Endothelial cell of umbilical vein (primary cell): ENCODE measurements at regions not wholly inside any gene's neighbourhood (a gene's known extent, or its start where the extent isn't known, plus 50 kb on each side); places are given as distances from the start of the nearest gene placed in this dataset.

ENCODE experiments used
- BruUV-seq: library from RNA; stranded (reverse); fragments of 400-500 nt; replicated peaks from 2 replicates; lab custom pipeline; 2021; lab: Mats Ljungman, UMichigan
- CTCF ChIA-PET: fragments of 300-600, 350-600 bp; sonication (Branson Sonifier 250); formaldehyde crosslinking; loops from one replicate; lab custom pipeline; 2021; ENCODE audit warnings: antibody characterized with exemption, inconsistent platforms; lab: Charles Lee
- POLR2A ChIA-PET: fragments of 300-600, 350-600 bp; sonication (Branson Sonifier 250); formaldehyde crosslinking; loops from one replicate; lab custom pipeline; 2021; ENCODE audit warnings: antibody characterized with exemption, inconsistent platforms; lab: Charles Lee
- DNase-seq: peaks from one replicate; pipeline ENCODE4 v3.0.0-alpha.2; 2011; ENCODE audit warnings: low read depth, low spot score
- FAIRE-seq: peaks from 2 replicates; lab custom pipeline; 2011; peaks lifted over from hg19 to GRCh38; lab: Jason Lieb, UNC
- H2AFZ ChIP-seq: 2 replicates; pipeline ENCODE4 v1.6.0; 2012; ENCODE audit warnings: low read depth, low read length, control low read depth, inconsistent platforms
- H3K27ac ChIP-seq: 2 replicates; pipeline ENCODE4 v1.5.1; 2011; ENCODE audit warnings: low read depth, mild to moderate bottlenecking, control low read depth, low read length, moderate library complexity; ENCODE audit not compliant: insufficient read depth
- H3K27me3 ChIP-seq, 2 experiments: 2 replicates each; pipeline versions ENCODE4 v1.6.0 to v1.6.1; 2011; ENCODE audit warnings: low read length in 2 of 2, mixed read lengths in 1 of 2; ENCODE audit not compliant: control insufficient read depth in 2 of 2, insufficient read depth in 2 of 2
- H3K36me3 ChIP-seq, 2 experiments: 2 replicates in 1 of 2; 3 replicates in 1 of 2; pipeline ENCODE4 v1.5.1; 2011; ENCODE audit warnings: low read length in 2 of 2, mild to moderate bottlenecking in 1 of 2, moderate library complexity in 1 of 2; ENCODE audit not compliant: control insufficient read depth in 2 of 2, insufficient read depth in 2 of 2; ENCODE audit errors: extremely low read depth in 1 of 2
- H3K4me1 ChIP-seq: 3 replicates; pipeline ENCODE4 v1.5.1; 2011; ENCODE audit warnings: mild to moderate bottlenecking, low read length; ENCODE audit not compliant: control insufficient read depth, insufficient read depth; ENCODE audit errors: extremely low read depth
- H3K4me2 ChIP-seq: 2 replicates; pipeline ENCODE4 v1.6.1; 2011; ENCODE audit warnings: low read length, control low read depth, mixed read lengths; ENCODE audit not compliant: insufficient read depth
- H3K4me3 ChIP-seq, 3 experiments: fragments of 200-600 bp in 1 of 3; sonication (generic), shearing (Covaris generic) in 1 of 3; replicated peaks in 1 of 3; 2 replicates each; pipeline ENCODE4 v1.5.1; 2011 to 2016; ENCODE audit warnings: control low read depth in 3 of 3, low read length in 3 of 3, mild to moderate bottlenecking in 2 of 3, inconsistent platforms in 1 of 3, low read depth in 1 of 3, moderate library complexity in 1 of 3; ENCODE audit not compliant: insufficient read depth in 1 of 3
- H3K79me2 ChIP-seq: 2 replicates; pipeline ENCODE4 v1.6.0; 2012; ENCODE audit warnings: low read length, inconsistent platforms; ENCODE audit not compliant: control insufficient read depth, insufficient read depth
- H3K9ac ChIP-seq: replicated peaks from 2 replicates; pipeline ENCODE3; 2011; ENCODE audit warnings: low read length, control low read depth; ENCODE audit not compliant: insufficient read depth; ENCODE audit errors: extremely low read depth
- H3K9me1 ChIP-seq: replicated peaks from 3 replicates; pipeline ENCODE4 v1.6.0; 2011; ENCODE audit warnings: mild to moderate bottlenecking, low read length; ENCODE audit not compliant: control insufficient read depth, insufficient read depth; ENCODE audit errors: extremely low read depth
- H3K9me3 ChIP-seq: replicated peaks from 2 replicates; pipeline ENCODE4 v1.5.1; 2012; ENCODE audit warnings: low read length, inconsistent platforms; ENCODE audit not compliant: control insufficient read depth, insufficient read depth
- H4K20me1 ChIP-seq: replicated peaks from 2 replicates; pipeline ENCODE3; 2011; ENCODE audit warnings: mild to moderate bottlenecking, low read length; ENCODE audit not compliant: control insufficient read depth, insufficient read depth; ENCODE audit errors: extremely low read depth
- CTCF ChIP-seq, 2 donors: IDR thresholded peaks; 1 replicate in 1 of 2; 2 replicates in 1 of 2; pipeline ENCODE4 v1.5.1; 2011; ENCODE audit warnings: low read length in 2 of 2, mild to moderate bottlenecking in 2 of 2, moderate library complexity in 2 of 2, control low read depth in 1 of 2, inconsistent platforms in 1 of 2, low read depth in 1 of 2; ENCODE audit not compliant: insufficient read depth in 1 of 2; ENCODE audit errors: extremely low read depth in 1 of 2
- EZH2 ChIP-seq: IDR thresholded peaks from 2 replicates; pipeline ENCODE4 v1.6.1; 2012; ENCODE audit warnings: borderline replicate concordance, low read depth, mild to moderate bottlenecking, moderate library complexity, low read length, inconsistent platforms; ENCODE audit not compliant: severe bottlenecking
- FOS ChIP-seq: IDR thresholded peaks from 2 replicates; pipeline ENCODE4 v1.6.1; 2011; ENCODE audit warnings: mild to moderate bottlenecking, low read length, moderate library complexity, borderline replicate concordance; ENCODE audit not compliant: insufficient read depth
- GATA2 ChIP-seq: IDR thresholded peaks from 2 replicates; pipeline ENCODE4 v1.7.0; 2011; ENCODE audit warnings: low read depth, mild to moderate bottlenecking, moderate library complexity, mixed read lengths, low read length; ENCODE audit not compliant: insufficient read length, insufficient read depth
- JUN ChIP-seq: IDR thresholded peaks from 2 replicates; pipeline ENCODE4 v1.6.1; 2011; ENCODE audit warnings: borderline replicate concordance, low read depth; ENCODE audit not compliant: insufficient read length, insufficient read depth
- MAX ChIP-seq: IDR thresholded peaks from 2 replicates; pipeline ENCODE4 v1.6.1; 2011; ENCODE audit not compliant: insufficient read depth, insufficient read length
- MYC ChIP-seq: IDR thresholded peaks from one replicate; pipeline ENCODE4 v1.6.1; 2011; ENCODE audit warnings: mild to moderate bottlenecking, low read depth, low read length
- POLR2A ChIP-seq: IDR thresholded peaks from 2 replicates; pipeline ENCODE4 v1.6.1; 2012; ENCODE audit warnings: low read depth, mild to moderate bottlenecking, control low read depth, low read length
- POLR2AphosphoS5 ChIP-seq: IDR thresholded peaks from 2 replicates; pipeline ENCODE4 v1.6.1; 2012; ENCODE audit warnings: low read depth, mild to moderate bottlenecking, control low read depth, low read length, moderate library complexity; ENCODE audit not compliant: insufficient read depth
- dilution Hi-C: fragments of 300-500 bp; cut with MboI; formaldehyde crosslinking; loops from one replicate; pipeline ENCODE4 v1.15.0; 2019; ENCODE audit warnings: low sequenced_read_pairs; ENCODE audit not compliant: extremely low pct_ligation_motif_present
- intact Hi-C: fragments of 100-400 bp; cut with micrococcal nuclease; formaldehyde crosslinking; loops from one replicate; pipeline ENCODE4 v1.10.0; 2022

GRCh38 chr16:54719624-54720023, 211.0 kb upstream of the IRX5 start:
- Histone ChIP-seq H3K9me3 (peaks cover 4% of the 10 kb centered on the region), H3K36me3 (no peaks in the 10 kb centered on the region), H2AFZ (no peak overlapping the region), H3K4me2 (no peak overlapping the region), H4K20me1 (no peaks in the 10 kb centered on the region), H3K27ac (no peak overlapping the region), H3K4me3 (no peak overlapping the region), H3K9ac (no peak overlapping the region), H3K9me1 (no peaks in the 10 kb centered on the region), H3K4me1 (no peaks in the 10 kb centered on the region), H3K79me2 (no peaks in the 10 kb centered on the region), H3K27me3 (no peaks in the 10 kb centered on the region)
- dilution Hi-C loops (no loop called here), intact Hi-C loops (no loop called here)
- TF ChIP-seq JUN, result no peak
- TF ChIP-seq EZH2, result no peak
- no peak for TF ChIP-seq FOS
- TF ChIP-seq MAX, result no peak
- TF ChIP-seq POLR2AphosphoS5, result no peak
- no peak for TF ChIP-seq GATA2
- TF ChIP-seq POLR2A, result no peak
- TF ChIP-seq MYC, result no peak
- TF ChIP-seq CTCF (IDR thresholded peaks at IDR 0.05; ENCODE audit: extremely low read depth in 1 of 2, insufficient read depth in 1 of 2, low read depth in 1 of 2, low read length in 2 of 2), result no peak
- DNase-seq (no peak), FAIRE-seq (no peak)
- CTCF ChIA-PET, result no interaction called here
- POLR2A ChIA-PET, result no interaction called here
- no TSS peak for BruUV-seq
